GM21526 (cell line): ENCODE measurements at regions not wholly inside any gene's neighbourhood (a gene's known extent, or its start where the extent isn't known, plus 50 kb on each side); places are given as distances from the start of the nearest gene placed in this dataset.
"Not testable (repeated sequence)": the region's sequence is repeated elsewhere in the genome, so short reads cannot be mapped to it uniquely, and the experiment has no call there.

Source experiments
- ATAC-seq: cut with Tn5 transposase; IDR thresholded peaks from one replicate; pipeline ENCODE4 v1.9.1; 2021; ENCODE audit warnings: moderate library complexity; ENCODE audit not compliant: unreplicated experiment, low FRiP score

GRCh38 chr6:150764334-150765066 is 101.0 kb upstream of the MTHFD1L start:
- no peak for ATAC-seq

GRCh38 chr6:150765067-150765764 is 100.3 kb upstream of the MTHFD1L start:
- ATAC-seq = peak; percentile 94

GRCh38 chr6:150766201-150766997 is 99.1 kb upstream of the MTHFD1L start:
- ATAC-seq = no peak

GRCh38 chr6:150767161-150767560 is 98.3 kb upstream of the MTHFD1L start:
- no peak for ATAC-seq

- ATAC-seq = no peak
Measured at GRCh38 chr6:150767571-150768018, 97.9 kb upstream of the MTHFD1L start.

GRCh38 chr6:150770637-150771036 is 94.9 kb upstream of the MTHFD1L start:
- no peak for ATAC-seq

- ATAC-seq = no peak
Measured at GRCh38 chr6:150773969-150774368, 91.5 kb upstream of the MTHFD1L start.

GRCh38 chr6:150775415-150776203 is 89.9 kb upstream of the MTHFD1L start:
- ATAC-seq = no peak

GRCh38 chr6:150777736-150778135 is 87.8 kb upstream of the MTHFD1L start:
- ATAC-seq = no peak

GRCh38 chr6:150783813-150784212 is 81.7 kb upstream of the MTHFD1L start:
- ATAC-seq = no peak

GRCh38 chr6:150787429-150787828 is 78.1 kb upstream of the MTHFD1L start:
- ATAC-seq = no peak

- no peak for ATAC-seq
Measured at GRCh38 chr6:150788089-150788488, 77.4 kb upstream of the MTHFD1L start.

- not testable (repeated sequence) for ATAC-seq
Measured at GRCh38 chr6:150789906-150790305, 75.6 kb upstream of the MTHFD1L start.

GRCh38 chr6:150791717-150792116 is 73.8 kb upstream of the MTHFD1L start:
- ATAC-seq = no peak

GRCh38 chr6:150797949-150798348 is 67.6 kb upstream of the MTHFD1L start:
- ATAC-seq = no peak

- ATAC-seq = no peak
Measured at GRCh38 chr6:150799276-150799805, 66.2 kb upstream of the MTHFD1L start.

- no peak for ATAC-seq
Measured at GRCh38 chr6:150800674-150801314, 64.7 kb upstream of the MTHFD1L start.

- no peak for ATAC-seq
Measured at GRCh38 chr6:150806790-150807189, 58.7 kb upstream of the MTHFD1L start.

- ATAC-seq = peak; percentile 46
Measured at GRCh38 chr6:150813319-150813992, 52.0 kb upstream of the MTHFD1L start.
